Esophagus squamous epithelium (tissue), 4 donors: ENCODE measurements at regions not wholly inside any gene's neighbourhood (a gene's known extent, or its start where the extent isn't known, plus 50 kb on each side); places are given as distances from the start of the nearest gene placed in this dataset.

Source experiments
- POLR2A ChIP-seq, 4 donors: fragments of 450-650 bp; IDR thresholded peaks; one replicate each; pipeline ENCODE4 v1.6.1; 2017; ENCODE audit warnings: antibody characterized with exemption in 4 of 4, mild to moderate bottlenecking in 4 of 4, moderate library complexity in 3 of 4
- TF ChIP-seq, protein P1 (sequence below), 6 experiments: fragments of 450-650 bp in 4 of 6; fragments of 200-600 bp in 2 of 6; sonication (generic) in 2 of 6; IDR thresholded peaks; one replicate each; pipeline ENCODE4 v1.5.1; 2016 to 2019; ENCODE audit warnings: antibody characterized with exemption in 6 of 6, mild to moderate bottlenecking in 4 of 6, moderate library complexity in 4 of 6

DNA sequence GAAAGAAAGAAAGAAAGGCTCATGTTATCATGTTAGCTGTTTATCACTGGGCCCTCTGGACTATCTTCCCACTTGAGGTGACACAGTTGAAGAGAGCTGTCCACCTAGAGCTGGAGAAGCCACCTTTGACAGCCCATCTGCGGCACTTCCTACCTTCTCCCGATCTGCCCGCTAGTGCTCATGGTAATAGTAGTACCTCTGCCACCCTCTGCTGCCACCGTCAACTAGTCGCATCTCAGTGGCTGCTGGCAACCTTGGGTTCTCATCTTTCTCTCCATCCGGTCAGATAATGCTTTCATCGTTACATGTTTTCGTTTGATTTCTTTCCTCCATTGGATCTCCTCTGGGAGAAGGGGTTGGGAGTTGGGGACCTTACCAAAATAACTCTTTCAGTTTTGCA, 63.2 kb upstream of the COPS8 start:
- TF ChIP-seq, protein P1, sequence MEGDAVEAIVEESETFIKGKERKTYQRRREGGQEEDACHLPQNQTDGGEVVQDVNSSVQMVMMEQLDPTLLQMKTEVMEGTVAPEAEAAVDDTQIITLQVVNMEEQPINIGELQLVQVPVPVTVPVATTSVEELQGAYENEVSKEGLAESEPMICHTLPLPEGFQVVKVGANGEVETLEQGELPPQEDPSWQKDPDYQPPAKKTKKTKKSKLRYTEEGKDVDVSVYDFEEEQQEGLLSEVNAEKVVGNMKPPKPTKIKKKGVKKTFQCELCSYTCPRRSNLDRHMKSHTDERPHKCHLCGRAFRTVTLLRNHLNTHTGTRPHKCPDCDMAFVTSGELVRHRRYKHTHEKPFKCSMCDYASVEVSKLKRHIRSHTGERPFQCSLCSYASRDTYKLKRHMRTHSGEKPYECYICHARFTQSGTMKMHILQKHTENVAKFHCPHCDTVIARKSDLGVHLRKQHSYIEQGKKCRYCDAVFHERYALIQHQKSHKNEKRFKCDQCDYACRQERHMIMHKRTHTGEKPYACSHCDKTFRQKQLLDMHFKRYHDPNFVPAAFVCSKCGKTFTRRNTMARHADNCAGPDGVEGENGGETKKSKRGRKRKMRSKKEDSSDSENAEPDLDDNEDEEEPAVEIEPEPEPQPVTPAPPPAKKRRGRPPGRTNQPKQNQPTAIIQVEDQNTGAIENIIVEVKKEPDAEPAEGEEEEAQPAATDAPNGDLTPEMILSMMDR (IDR thresholded peaks at IDR 0.05) = no peak
- TF ChIP-seq POLR2A (IDR thresholded peaks at IDR 0.05) = no peak
